BJ (cell line): ENCODE measurements at regions not wholly inside any gene's neighbourhood (a gene's known extent, or its start where the extent isn't known, plus 50 kb on each side); places are given as distances from the start of the nearest gene placed in this dataset.
"Not testable (repeated sequence)": the region's sequence is repeated elsewhere in the genome, so short reads cannot be mapped to it uniquely, and the experiment has no call there.

Experiments
- CTCF ChIA-PET: fragments of 350-600 bp; formaldehyde crosslinking; extraction: SDS; loops from one replicate; lab custom pipeline; 2021; ENCODE audit warnings: antibody characterized with exemption, inconsistent platforms; lab: Yijun Ruan, JAX
- POLR2A ChIA-PET: fragments of 300-600 bp; sonication (Branson Sonifier 250); formaldehyde crosslinking; extraction: SDS; loops from one replicate; lab custom pipeline; 2021; ENCODE audit warnings: antibody characterized with exemption; lab: Charles Lee
- DNase-seq: peaks from one replicate; pipeline ENCODE4 v3.0.0-alpha.2; 2011; ENCODE audit warnings: low read depth
- H3K27me3 ChIP-seq: 2 replicates; pipeline ENCODE4 v1.6.0; 2011; ENCODE audit warnings: low read length; ENCODE audit not compliant: control insufficient read depth, insufficient read depth
- H3K36me3 ChIP-seq: 2 replicates; pipeline ENCODE4 v1.5.1; 2011; ENCODE audit warnings: low read length; ENCODE audit not compliant: control insufficient read depth, insufficient read depth
- H3K4me3 ChIP-seq: 2 replicates; pipeline ENCODE4 v1.5.1; 2011; ENCODE audit warnings: low read depth, mild to moderate bottlenecking, control low read depth, low read length
- CTCF ChIP-seq: IDR thresholded peaks from 2 replicates; pipeline ENCODE4 v1.5.1; 2011; ENCODE audit warnings: low read depth, mild to moderate bottlenecking, control low read depth, inconsistent platforms, low read length, moderate library complexity; ENCODE audit not compliant: insufficient read depth

GRCh38 chr4:3586596-3586995, 54.4 kb upstream of the LRPAP1 start:
- CTCF ChIA-PET, H3K36me3 ChIP-seq, POLR2A ChIA-PET, DNase-seq, H3K27me3 ChIP-seq, H3K4me3 ChIP-seq: not testable (repeated sequence)

- H3K36me3 ChIP-seq, POLR2A ChIA-PET, H3K4me3 ChIP-seq, DNase-seq, CTCF ChIA-PET, H3K27me3 ChIP-seq: not testable (repeated sequence)
Measured at GRCh38 chr4:3585567-3585966, 53.3 kb upstream of the LRPAP1 start.

DNA sequence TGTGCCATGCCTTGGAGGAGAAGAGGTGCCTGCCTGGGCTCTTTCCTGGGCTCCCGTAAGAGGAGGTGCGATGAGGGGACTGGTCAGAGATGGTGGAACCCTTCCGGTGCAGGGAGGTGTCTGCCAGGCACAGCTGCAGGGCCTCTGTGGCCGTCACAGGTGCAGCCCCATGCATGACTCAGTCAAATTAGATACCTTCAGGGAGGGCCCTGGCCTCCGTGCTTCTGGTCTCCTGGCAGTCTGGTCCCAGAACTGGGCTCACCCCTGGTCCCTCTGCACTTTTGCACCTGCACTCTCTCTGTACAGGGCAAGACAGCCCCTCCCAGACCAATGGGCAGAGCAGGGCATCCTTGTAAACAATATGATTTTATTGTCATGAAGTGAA, 49.9 kb upstream of the LRPAP1 start:
- POLR2A ChIA-PET, result no interaction called here
- TF ChIP-seq CTCF, result no peak
- CTCF ChIA-PET, result no interaction called here
- no peaks in the 10 kb centered on the region for H3K27me3 ChIP-seq
- no peaks in the 10 kb centered on the region for H3K36me3 ChIP-seq
- no peak for DNase-seq
- no peak overlapping the region for H3K4me3 ChIP-seq
